KMS-11 (cell line): ENCODE measurements at regions not wholly inside any gene's neighbourhood (a gene's known extent, or its start where the extent isn't known, plus 50 kb on each side); places are given as distances from the start of the nearest gene placed in this dataset.

ENCODE experiments used
- H2AFZ ChIP-seq: fragments of 200-600 bp; sonication (generic); 2 replicates; pipeline ENCODE4 v1.6.1; 2016; ENCODE audit warnings: antibody characterized with exemption, mixed run types, low read depth
- H3K27ac ChIP-seq: fragments of 200-600 bp; sonication (generic); 2 replicates; pipeline ENCODE4 v1.6.1; 2016; ENCODE audit warnings: mild to moderate bottlenecking, mixed run types
- H3K27me3 ChIP-seq: fragments of 200-600 bp; sonication (generic); 2 replicates; pipeline ENCODE4 v1.6.1; 2017; ENCODE audit warnings: mild to moderate bottlenecking, low read depth, mixed run types, moderate library complexity; ENCODE audit not compliant: insufficient read depth
- H3K36me3 ChIP-seq: fragments of 200-600 bp; sonication (generic); 2 replicates; pipeline ENCODE4 v1.6.1; 2017; ENCODE audit warnings: mild to moderate bottlenecking, mixed run types; ENCODE audit not compliant: insufficient read depth
- H3K4me1 ChIP-seq: fragments of 200-600 bp; sonication (generic); 2 replicates; pipeline ENCODE4 v1.6.1; 2016; ENCODE audit warnings: mild to moderate bottlenecking, low read depth, mixed run types; ENCODE audit not compliant: poor library complexity, severe bottlenecking
- H3K4me2 ChIP-seq: fragments of 200-600 bp; sonication (generic); 2 replicates; pipeline ENCODE4 v1.7.0; 2016; ENCODE audit warnings: mild to moderate bottlenecking, mixed run types
- H3K4me3 ChIP-seq: fragments of 200-600 bp; sonication (generic); IDR thresholded peaks from 2 replicates; pipeline ENCODE4 v1.6.1; 2017; ENCODE audit warnings: low read depth, low read length, mixed read lengths; ENCODE audit not compliant: insufficient read depth
- H3K79me2 ChIP-seq: fragments of 200-600 bp; sonication (generic); 2 replicates; pipeline ENCODE4 v1.6.1; 2016; ENCODE audit warnings: low read depth, mixed run types; ENCODE audit not compliant: insufficient read depth
- H3K9ac ChIP-seq: fragments of 200-600 bp; sonication (generic); 2 replicates; pipeline ENCODE4 v1.6.1; 2016; ENCODE audit warnings: mild to moderate bottlenecking, mixed run types
- H4K20me1 ChIP-seq: fragments of 200-600 bp; sonication (generic); 2 replicates; pipeline ENCODE4 v1.6.1; 2016; ENCODE audit warnings: mild to moderate bottlenecking, mixed run types; ENCODE audit not compliant: insufficient read depth
- TF ChIP-seq, protein P1 (sequence below): fragments of 200-600 bp; sonication (generic); conservative IDR thresholded peaks from 2 replicates; pipeline ENCODE4 v1.6.1; 2017; ENCODE audit warnings: low read depth, mild to moderate bottlenecking, antibody characterized with exemption, low read length, moderate library complexity, mixed read lengths

DNA sequence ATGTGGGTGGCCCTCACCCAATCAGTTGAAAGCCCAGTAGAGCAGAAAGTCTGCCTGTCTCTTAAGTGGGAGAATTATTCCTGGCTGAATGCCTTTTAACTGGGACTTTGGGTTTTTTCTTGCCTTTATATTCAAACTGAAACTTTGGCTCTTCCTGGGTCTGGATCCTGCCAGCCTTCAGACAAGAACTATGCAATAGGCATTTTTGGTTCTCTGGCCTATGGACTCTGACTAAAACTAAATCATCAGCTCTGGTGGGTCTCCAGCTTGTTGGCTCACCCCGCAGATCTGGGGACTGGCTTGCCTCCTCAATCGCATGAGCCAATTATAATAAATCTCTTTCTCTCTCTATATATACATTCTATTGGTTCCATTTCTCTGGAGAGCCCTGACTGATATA lies 173.0 kb upstream of the IGF1 start:
- Histone ChIP-seq H3K4me1 (no peaks in the 10 kb centered on the region), H2AFZ (no peak overlapping the region), H3K9ac (no peak overlapping the region), H3K27ac (no peak overlapping the region), H4K20me1 (no peaks in the 10 kb centered on the region), H3K4me3 (no peak overlapping the region), H3K27me3 (no peaks in the 10 kb centered on the region), H3K4me2 (no peak overlapping the region), H3K36me3 (no peaks in the 10 kb centered on the region), H3K79me2 (no peaks in the 10 kb centered on the region)
- TF ChIP-seq, protein P1, sequence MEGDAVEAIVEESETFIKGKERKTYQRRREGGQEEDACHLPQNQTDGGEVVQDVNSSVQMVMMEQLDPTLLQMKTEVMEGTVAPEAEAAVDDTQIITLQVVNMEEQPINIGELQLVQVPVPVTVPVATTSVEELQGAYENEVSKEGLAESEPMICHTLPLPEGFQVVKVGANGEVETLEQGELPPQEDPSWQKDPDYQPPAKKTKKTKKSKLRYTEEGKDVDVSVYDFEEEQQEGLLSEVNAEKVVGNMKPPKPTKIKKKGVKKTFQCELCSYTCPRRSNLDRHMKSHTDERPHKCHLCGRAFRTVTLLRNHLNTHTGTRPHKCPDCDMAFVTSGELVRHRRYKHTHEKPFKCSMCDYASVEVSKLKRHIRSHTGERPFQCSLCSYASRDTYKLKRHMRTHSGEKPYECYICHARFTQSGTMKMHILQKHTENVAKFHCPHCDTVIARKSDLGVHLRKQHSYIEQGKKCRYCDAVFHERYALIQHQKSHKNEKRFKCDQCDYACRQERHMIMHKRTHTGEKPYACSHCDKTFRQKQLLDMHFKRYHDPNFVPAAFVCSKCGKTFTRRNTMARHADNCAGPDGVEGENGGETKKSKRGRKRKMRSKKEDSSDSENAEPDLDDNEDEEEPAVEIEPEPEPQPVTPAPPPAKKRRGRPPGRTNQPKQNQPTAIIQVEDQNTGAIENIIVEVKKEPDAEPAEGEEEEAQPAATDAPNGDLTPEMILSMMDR: no peak

DNA sequence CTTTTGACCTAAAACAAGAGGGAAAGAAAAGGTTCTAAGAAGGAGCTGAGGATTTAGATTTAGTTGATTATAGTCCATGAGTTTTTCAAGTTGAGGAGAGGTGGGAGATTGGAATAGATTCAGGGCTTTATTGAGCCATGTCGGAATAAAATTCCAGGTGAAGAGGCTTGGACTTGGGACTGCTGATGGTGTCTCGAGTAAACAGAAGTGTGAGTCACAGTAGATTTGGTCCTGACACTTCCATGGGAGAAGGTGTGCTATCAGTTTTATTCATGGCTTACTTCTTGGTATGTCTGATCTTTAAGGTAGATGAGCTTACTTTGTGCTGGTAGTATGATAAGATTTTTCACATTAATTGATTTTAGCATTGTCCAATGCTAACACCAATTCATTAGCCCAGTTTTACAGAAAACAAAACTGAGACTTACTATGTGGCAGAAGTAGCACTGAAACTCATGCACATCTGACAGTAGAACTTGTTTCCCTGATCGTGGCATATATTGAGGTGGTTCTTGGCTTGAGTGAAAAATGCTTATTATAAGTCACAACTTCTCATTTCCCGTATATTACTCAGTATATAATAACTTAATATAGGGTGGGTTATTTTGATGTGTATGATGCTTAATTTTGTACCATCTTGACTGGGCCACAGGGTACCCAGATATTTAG lies 172.4 kb upstream of the IGF1 start:
- H3K4me3 ChIP-seq: no peak overlapping the region
- no peaks in the 10 kb centered on the region for H4K20me1 ChIP-seq
- no peaks in the 10 kb centered on the region for H3K4me1 ChIP-seq
- H3K27me3 ChIP-seq: no peaks in the 10 kb centered on the region
- H3K4me2 ChIP-seq: no peak overlapping the region
- no peaks in the 10 kb centered on the region for H3K79me2 ChIP-seq
- no peaks in the 10 kb centered on the region for H3K36me3 ChIP-seq
- H3K27ac ChIP-seq: no peak overlapping the region
- TF ChIP-seq, protein P1: no peak
- no peak overlapping the region for H2AFZ ChIP-seq
- H3K9ac ChIP-seq: no peak overlapping the region

DNA sequence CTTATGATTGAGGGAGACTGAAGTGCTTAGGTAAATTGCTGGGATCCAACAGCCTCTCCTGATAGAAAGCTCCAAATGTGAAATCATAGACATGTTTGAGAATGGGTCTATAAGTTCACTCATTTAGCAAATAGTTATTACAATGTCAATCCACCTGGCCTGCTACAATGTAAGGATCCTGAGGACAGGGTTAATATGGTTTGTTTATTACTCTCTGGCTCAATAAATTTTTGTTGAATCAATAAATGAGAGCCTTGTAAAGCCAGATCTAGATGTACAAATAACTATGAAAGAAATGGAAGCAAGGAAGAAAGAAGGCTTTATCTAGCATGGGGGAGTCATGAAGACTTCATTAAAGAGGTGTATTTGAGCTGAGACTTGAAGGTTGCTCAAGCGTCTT lies 165.6 kb upstream of the IGF1 start:
- Histone ChIP-seq H3K27me3 (no peaks in the 10 kb centered on the region), H3K27ac (no peak overlapping the region), H3K36me3 (no peaks in the 10 kb centered on the region), H3K4me3 (no peak overlapping the region), H2AFZ (no peak overlapping the region), H3K79me2 (no peaks in the 10 kb centered on the region), H3K4me1 (no peaks in the 10 kb centered on the region), H3K4me2 (no peak overlapping the region), H3K9ac (no peak overlapping the region), H4K20me1 (no peaks in the 10 kb centered on the region)
- TF ChIP-seq, protein P1: no peak

GRCh38 chr12:102643879-102644575 lies 163.7 kb upstream of the IGF1 start:
- Histone ChIP-seq H3K4me3 (no peak overlapping the region), H3K27ac (no peak overlapping the region), H3K9ac (no peak overlapping the region), H2AFZ (no peak overlapping the region), H3K27me3 (no peaks in the 10 kb centered on the region), H4K20me1 (no peaks in the 10 kb centered on the region), H3K4me1 (peaks cover 1% of the 10 kb centered on the region), H3K36me3 (no peaks in the 10 kb centered on the region), H3K4me2 (no peak overlapping the region), H3K79me2 (no peaks in the 10 kb centered on the region)
- TF ChIP-seq, protein P1: no peak
